ENCODE measurements at regions not wholly inside any gene's neighbourhood (a gene's known extent, or its start where the extent isn't known, plus 50 kb on each side); places are given as distances from the start of the nearest gene placed in this dataset.

- Histone ChIP-seq H3K4me3 (ENCODE audit: low read depth in 1 of 3, low read length in 3 of 3) (no peak overlapping the region), H3K36me3 (ENCODE audit: control insufficient read depth in 4 of 4, insufficient read depth in 3 of 4, low read depth in 1 of 4, low read length in 3 of 4) (no peaks in the 10 kb centered on the region), H3K9me3 (ENCODE audit: control insufficient read depth in 4 of 4, low read length in 3 of 4) (peaks cover 0 to 7% (median 0%) of the 10 kb centered on the region in 4 donors), H3K27ac (ENCODE audit: low read depth in 1 of 2, low read length in 2 of 2) (no peak overlapping the region), H3K9ac (ENCODE audit: low read depth in 1 of 2, low read length in 2 of 2) (no peak overlapping the region), H3K27me3 (ENCODE audit: control insufficient read depth in 4 of 4, insufficient read depth in 4 of 4, low read length in 3 of 4) (no peaks in the 10 kb centered on the region), H3K4me1 (ENCODE audit: control insufficient read depth in 4 of 4, insufficient read depth in 4 of 4, low read length in 3 of 4) (no peaks in the 10 kb centered on the region)
- WGBS, result 91% methylated on average over 2 of the region's 2 CpGs
- DNase-seq (ENCODE audit: low spot score), result no peak
- TF ChIP-seq ZBTB33 (IDR thresholded peaks at IDR 0.05) (no peak), REST (IDR thresholded peaks at IDR 0.05) (no peak), RXRA (IDR thresholded peaks at IDR 0.05) (no peak), HNF4G (IDR thresholded peaks at IDR 0.05) (no peak), JUND (IDR thresholded peaks at IDR 0.05) (no peak), TAF1 (conservative IDR thresholded peaks at IDR 0.05) (no peak), HNF4A (conservative IDR thresholded peaks at IDR 0.05) (no peak), FOXA1 (IDR thresholded peaks at IDR 0.05) (no peak), RAD21 (IDR thresholded peaks at IDR 0.05) (no peak), EGR1 (IDR thresholded peaks at IDR 0.05; ENCODE audit: low read depth in 2 of 2) (no peak), FOXA2 (IDR thresholded peaks at IDR 0.05) (no peak), YY1 (IDR thresholded peaks at IDR 0.05) (no peak), ATF3 (IDR thresholded peaks at IDR 0.05) (no peak)
These were observed 179.0 kb upstream of the TARS1 start for GRCh38 chr5:33261747-33262146.

GRCh38 chr5:33267801-33268200, 173.0 kb upstream of the TARS1 start:
- H3K4me1 ChIP-seq (ENCODE audit: control insufficient read depth in 4 of 4, insufficient read depth in 4 of 4, low read length in 3 of 4), result no peaks in the 10 kb centered on the region
- no peaks in the 10 kb centered on the region for H3K36me3 ChIP-seq (ENCODE audit: control insufficient read depth in 4 of 4, insufficient read depth in 3 of 4, low read depth in 1 of 4, low read length in 3 of 4)
- 88% methylated on average over 1 of the region's 1 CpG for WGBS
- peaks cover 0 to 7% (median 0%) of the 10 kb centered on the region in 4 donors for H3K9me3 ChIP-seq (ENCODE audit: control insufficient read depth in 4 of 4, low read length in 3 of 4)
- H3K27me3 ChIP-seq (ENCODE audit: control insufficient read depth in 4 of 4, insufficient read depth in 4 of 4, low read length in 3 of 4), result no peaks in the 10 kb centered on the region
- no peak for DNase-seq (ENCODE audit: low spot score)
- no peak overlapping the region for H3K9ac ChIP-seq (ENCODE audit: low read depth in 1 of 2, low read length in 2 of 2)
- TF ChIP-seq FOXA1 (IDR thresholded peaks at IDR 0.05) (no peak), YY1 (IDR thresholded peaks at IDR 0.05) (no peak), FOXA2 (IDR thresholded peaks at IDR 0.05) (no peak), TAF1 (conservative IDR thresholded peaks at IDR 0.05) (no peak), JUND (IDR thresholded peaks at IDR 0.05) (no peak), SP1 (IDR thresholded peaks at IDR 0.05) (no peak), REST (IDR thresholded peaks at IDR 0.05) (no peak), EGR1 (IDR thresholded peaks at IDR 0.05; ENCODE audit: low read depth in 2 of 2) (no peak), NR2F2 (IDR thresholded peaks at IDR 0.05) (no peak), GABPA (IDR thresholded peaks at IDR 0.05 in 1 of 2, conservative IDR thresholded peaks at IDR 0.05 in 1 of 2) (no peak), RXRA (IDR thresholded peaks at IDR 0.05) (no peak), CTCF (IDR thresholded peaks at IDR 0.05; ENCODE audit: low read depth, low read length, missing input control) (no peak), MAX (IDR thresholded peaks at IDR 0.05) (no peak), HNF4A (conservative IDR thresholded peaks at IDR 0.05) (no peak), ATF3 (IDR thresholded peaks at IDR 0.05) (no peak)
- no peak overlapping the region for H3K27ac ChIP-seq (ENCODE audit: low read depth in 1 of 2, low read length in 2 of 2)
- no peak overlapping the region for H3K4me3 ChIP-seq (ENCODE audit: low read depth in 1 of 3, low read length in 3 of 3)
